TTC549 (cell line): ENCODE measurements at regions not wholly inside any gene's neighbourhood (a gene's known extent, or its start where the extent isn't known, plus 50 kb on each side); places are given as distances from the start of the nearest gene placed in this dataset.
"Not testable (repeated sequence)": the region's sequence is repeated elsewhere in the genome, so short reads cannot be mapped to it uniquely, and the experiment has no call there.

Experiments used
- FAIRE-seq: peaks from 2 replicates; lab custom pipeline; 2012; peaks lifted over from hg19 to GRCh38; lab: Jason Lieb, UNC

- no peak for FAIRE-seq
Observed at GRCh38 chr13:24618011-24618955, 61.9 kb upstream of the ATP12A start.

GRCh38 chr13:24619282-24619681 lies 60.9 kb upstream of the ATP12A start:
- FAIRE-seq = no peak

- not testable (repeated sequence) for FAIRE-seq
Observed at GRCh38 chr13:24622481-24623148, 57.6 kb upstream of the ATP12A start.

- no peak for FAIRE-seq
Observed at GRCh38 chr13:24623149-24623665, 57.0 kb upstream of the ATP12A start.

GRCh38 chr13:24624363-24624762 lies 55.8 kb upstream of the ATP12A start:
- no peak for FAIRE-seq

- FAIRE-seq = no peak
Observed at GRCh38 chr13:24624801-24625231, 55.4 kb upstream of the ATP12A start.

GRCh38 chr13:24625331-24625731 lies 54.9 kb upstream of the ATP12A start:
- FAIRE-seq = no peak

GRCh38 chr13:24625870-24626849 lies 54.0 kb upstream of the ATP12A start:
- FAIRE-seq = no peak

- FAIRE-seq = no peak
Observed at GRCh38 chr13:24627090-24627714, 53.0 kb upstream of the ATP12A start.

- no peak for FAIRE-seq
Observed at GRCh38 chr13:24627946-24628345, 52.3 kb upstream of the ATP12A start.

GRCh38 chr13:24629320-24629719 lies 50.9 kb upstream of the ATP12A start:
- FAIRE-seq = no peak

- FAIRE-seq = no peak
Observed at GRCh38 chr13:24630121-24630520, 50.1 kb upstream of the ATP12A start.
